NCI-H524 treated with DMSO at 0.1 percent for 48 hours (cell line): ENCODE measurements at regions not wholly inside any gene's neighbourhood (a gene's known extent, or its start where the extent isn't known, plus 50 kb on each side); places are given as distances from the start of the nearest gene placed in this dataset.

Source experiments
- DNase-seq: peaks from one replicate; lab custom pipeline; 2025; lab: John Stamatoyannopoulos, UW

- DNase-seq: no peak
Measured at GRCh38 chr15:47460795-47461573, 256.3 kb upstream of the SEMA6D start.

- no peak for DNase-seq
Measured at GRCh38 chr15:47461652-47462141, 255.6 kb upstream of the SEMA6D start.

DNA sequence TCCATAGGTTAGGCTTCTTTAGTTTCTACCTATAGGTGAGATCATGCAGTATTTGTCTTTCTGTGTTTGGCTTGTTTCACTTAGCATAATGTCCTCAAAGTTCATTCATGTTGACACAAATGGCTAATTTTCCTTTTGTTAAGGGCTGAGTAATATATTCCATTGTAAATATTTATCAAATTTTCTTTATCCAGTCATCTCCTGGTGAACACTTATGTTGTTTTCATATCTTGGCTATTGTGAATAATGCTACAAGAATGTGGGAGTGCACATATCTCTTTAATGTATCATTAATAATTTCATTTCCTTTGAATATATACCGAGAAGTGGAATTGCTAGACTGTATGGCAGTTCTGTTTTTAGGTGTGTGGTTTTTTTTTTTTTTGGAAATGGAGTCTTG is 250.9 kb upstream of the SEMA6D start:
- no peak for DNase-seq

DNA sequence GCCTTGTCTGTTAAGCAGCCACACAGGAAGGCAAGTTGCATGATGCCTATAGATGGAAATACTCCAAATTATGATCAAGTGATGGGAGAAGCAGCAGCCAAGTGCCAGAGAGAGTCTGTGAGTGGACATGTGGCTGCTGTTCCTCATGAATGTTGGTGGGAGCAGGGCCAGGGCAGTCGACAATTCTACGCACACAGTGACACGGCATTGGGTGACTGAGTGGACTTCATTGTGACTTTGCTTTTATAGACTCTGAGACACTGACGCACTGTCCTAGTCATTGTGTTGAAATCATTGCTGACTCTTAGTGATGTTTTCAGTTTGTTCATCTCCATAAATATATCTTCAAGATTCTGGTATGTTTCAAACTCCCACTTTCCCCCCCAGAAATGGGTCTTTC is 246.3 kb upstream of the SEMA6D start:
- DNase-seq: no peak

- no peak for DNase-seq
Measured at GRCh38 chr15:47473106-47473725, 244.1 kb upstream of the SEMA6D start.

GRCh38 chr15:47473832-47474231 is 243.5 kb upstream of the SEMA6D start:
- DNase-seq: no peak

DNA sequence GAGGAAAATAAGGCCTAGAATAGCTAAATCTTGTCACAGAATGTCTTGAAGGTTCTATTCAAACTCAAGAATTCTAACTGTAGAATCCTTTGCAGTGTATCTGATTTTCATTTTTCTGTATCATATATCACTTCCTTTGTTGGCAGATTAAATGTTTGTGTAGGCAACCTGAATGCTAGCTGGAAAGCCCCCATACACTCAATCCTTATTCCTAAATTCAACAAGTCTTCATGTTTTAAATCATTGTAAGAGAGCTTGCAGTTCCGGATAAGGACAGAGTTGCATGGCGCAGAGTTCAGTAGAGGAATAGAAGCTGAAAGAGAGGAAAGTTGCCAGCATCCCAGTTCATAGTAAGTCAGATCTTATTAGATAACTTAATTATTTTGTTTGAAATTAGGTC is 242.0 kb upstream of the SEMA6D start:
- no peak for DNase-seq

DNA sequence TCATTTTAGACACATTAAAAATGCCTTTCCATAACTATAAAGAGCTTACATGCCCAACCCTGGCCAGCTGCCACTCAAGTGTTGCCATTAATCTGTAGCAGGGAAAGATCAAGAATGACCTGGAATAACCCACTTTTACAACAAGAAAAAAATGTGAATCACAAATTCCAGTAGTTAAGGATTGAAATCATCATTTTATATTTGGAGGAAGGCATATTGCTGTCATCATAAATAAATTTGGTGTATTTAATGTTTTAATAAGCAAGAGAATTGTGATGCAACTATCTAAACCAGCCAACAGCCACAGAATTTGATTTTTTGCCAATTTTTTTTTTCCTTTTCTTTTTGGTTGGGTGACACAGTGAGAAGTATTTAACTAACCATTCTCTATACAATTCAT is 240.0 kb upstream of the SEMA6D start:
- DNase-seq: peak; percentile 24

GRCh38 chr15:47484059-47484458 is 233.2 kb upstream of the SEMA6D start:
- no peak for DNase-seq

DNA sequence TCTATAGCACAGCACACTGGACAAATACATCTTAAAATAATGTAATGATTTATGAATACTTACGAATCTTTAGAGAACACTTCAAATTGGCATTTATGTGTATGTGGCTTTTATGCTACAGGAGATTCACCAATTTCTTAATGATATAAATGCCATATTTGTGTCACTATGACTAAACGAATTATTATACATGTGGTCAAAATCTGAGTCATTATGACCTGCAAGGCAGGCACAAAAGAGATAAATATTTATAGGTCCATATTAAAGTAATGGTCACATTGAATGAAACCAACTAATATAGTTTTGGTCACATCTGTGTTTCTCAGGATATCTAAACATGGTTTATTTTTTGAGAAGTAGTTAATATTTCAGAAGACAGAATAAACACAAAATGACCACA is 232.3 kb upstream of the SEMA6D start:
- DNase-seq: no peak

- DNase-seq: no peak
Measured at GRCh38 chr15:47485419-47485818, 231.9 kb upstream of the SEMA6D start.

DNA sequence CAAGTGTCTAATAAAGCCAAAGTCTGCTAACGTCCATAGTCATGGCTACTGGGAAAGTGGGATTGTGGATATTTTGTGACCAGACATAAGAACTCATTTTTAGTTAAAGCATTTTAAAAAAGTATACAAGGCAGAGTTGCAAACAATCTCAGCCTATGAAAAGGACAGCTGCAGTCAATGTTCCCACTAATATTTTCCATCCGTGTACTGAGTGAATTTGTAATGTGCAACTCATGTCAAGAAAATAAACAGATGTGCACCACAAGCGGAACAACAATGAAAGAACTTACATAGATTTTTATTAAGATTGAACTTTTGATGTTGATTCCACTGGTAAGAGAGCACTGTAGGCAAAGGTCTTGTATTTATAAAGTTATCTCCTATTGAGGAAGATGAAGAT is 231.3 kb upstream of the SEMA6D start:
- no peak for DNase-seq

GRCh38 chr15:47492195-47492594 is 225.1 kb upstream of the SEMA6D start:
- no peak for DNase-seq

- DNase-seq: no peak
Measured at GRCh38 chr15:47493357-47494247, 223.7 kb upstream of the SEMA6D start.

GRCh38 chr15:47496343-47497185 is 220.7 kb upstream of the SEMA6D start:
- no peak for DNase-seq

- DNase-seq: no peak
Measured at GRCh38 chr15:47500842-47501241, 216.5 kb upstream of the SEMA6D start.

DNA sequence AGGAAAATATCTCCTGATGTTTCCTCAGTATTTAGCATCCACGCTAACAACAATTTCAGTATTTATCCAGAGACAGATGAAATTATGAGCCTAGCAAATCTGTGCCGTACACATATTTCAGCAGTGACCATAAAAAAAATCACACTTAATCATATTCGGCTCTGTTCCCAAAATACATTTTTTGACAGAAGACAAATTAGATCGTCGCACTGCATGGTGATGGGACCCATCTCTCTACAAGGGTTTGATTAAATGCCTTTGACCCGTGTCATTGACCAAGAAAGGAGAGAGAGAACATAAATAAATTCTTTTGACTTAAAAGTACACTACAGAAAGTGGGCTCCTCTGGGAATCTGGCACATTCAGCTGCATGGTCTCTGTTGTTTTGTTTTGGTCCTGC is 215.3 kb upstream of the SEMA6D start:
- DNase-seq: no peak

DNA sequence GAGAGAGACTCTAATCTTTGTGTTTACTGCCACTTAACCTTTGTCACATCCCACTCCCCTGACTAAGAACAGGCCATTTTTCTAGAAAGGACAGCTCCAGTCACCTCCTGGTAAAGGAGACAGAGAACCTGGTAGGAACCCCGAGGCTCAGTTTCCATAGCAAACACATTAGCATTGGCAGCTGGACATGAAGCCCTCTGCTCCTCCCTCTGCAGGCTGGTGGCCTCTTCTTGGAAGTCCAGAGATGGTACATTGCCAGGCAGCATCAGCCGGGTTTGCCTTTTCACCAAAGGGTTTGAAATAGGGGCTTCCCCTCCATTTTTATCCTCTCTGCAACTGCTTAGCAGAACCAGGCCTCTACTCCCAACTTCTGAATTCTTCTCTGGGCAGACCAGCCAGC is 213.4 kb upstream of the SEMA6D start:
- no peak for DNase-seq

GRCh38 chr15:47504624-47505256 is 212.6 kb upstream of the SEMA6D start:
- no peak for DNase-seq

GRCh38 chr15:47505712-47506328 is 211.5 kb upstream of the SEMA6D start:
- no peak for DNase-seq
